Endodermal cell (in vitro differentiated cells): ENCODE measurements at regions not wholly inside any gene's neighbourhood (a gene's known extent, or its start where the extent isn't known, plus 50 kb on each side); places are given as distances from the start of the nearest gene placed in this dataset.

Source experiments
- DNase-seq: peaks from one replicate; pipeline ENCODE4 v3.0.0-alpha.2; 2017
- H3K27ac ChIP-seq: 2 replicates; pipeline ENCODE4 v1.5.1; 2013; ENCODE audit warnings: mild to moderate bottlenecking, low read depth, low read length, moderate library complexity
- H3K27me3 ChIP-seq: 2 replicates; pipeline ENCODE4 v1.6.1; 2013; ENCODE audit warnings: mild to moderate bottlenecking, low read length, moderate library complexity; ENCODE audit not compliant: insufficient read depth, control insufficient read depth, poor library complexity, severe bottlenecking
- H3K36me3 ChIP-seq: 2 replicates; pipeline ENCODE4 v1.7.0; 2013; ENCODE audit warnings: mild to moderate bottlenecking, low read length, moderate library complexity; ENCODE audit not compliant: control insufficient read depth, insufficient read depth
- H3K4me1 ChIP-seq: one replicate; pipeline ENCODE4 v1.7.0; 2013; ENCODE audit warnings: low read length; ENCODE audit not compliant: control insufficient read depth, insufficient read depth
- H3K4me3 ChIP-seq: 2 replicates; pipeline ENCODE4 v1.5.1; 2013; ENCODE audit warnings: mild to moderate bottlenecking, low read length, moderate library complexity
- H3K9ac ChIP-seq: 2 replicates; pipeline ENCODE4 v1.6.1; 2013; ENCODE audit warnings: mild to moderate bottlenecking, low read length, moderate library complexity; ENCODE audit not compliant: poor library complexity, severe bottlenecking; ENCODE audit errors: extremely low read depth
- H3K9me3 ChIP-seq: 2 replicates; pipeline ENCODE4 v1.6.1; 2013; ENCODE audit warnings: mild to moderate bottlenecking, low read length, moderate library complexity; ENCODE audit not compliant: control insufficient read depth
- H3K27ac Mint-ChIP-seq: 2 replicates; pipeline ENCODE4 v1.8.0; 2020; ENCODE audit warnings: mixed read lengths
- H3K27me3 Mint-ChIP-seq: 2 replicates; pipeline ENCODE4 v1.8.0; 2021; ENCODE audit warnings: mild to moderate bottlenecking, mixed read lengths; ENCODE audit not compliant: insufficient read depth
- H3K36me3 Mint-ChIP-seq: 2 replicates; pipeline ENCODE4 v1.8.0; 2020; ENCODE audit warnings: low read depth, mixed read lengths
- H3K4me1 Mint-ChIP-seq: 2 replicates; pipeline ENCODE4 v1.8.0; 2020; ENCODE audit warnings: mixed read lengths
- H3K4me3 Mint-ChIP-seq: 2 replicates; pipeline ENCODE4 v1.8.0; 2020; ENCODE audit warnings: mild to moderate bottlenecking, moderate library complexity, mixed read lengths
- H3K9me3 Mint-ChIP-seq: 2 replicates; pipeline ENCODE4 v1.8.0; 2020; ENCODE audit warnings: mild to moderate bottlenecking, mixed read lengths
- WGBS, 2 experiments: methylation state at CpG; one replicate each; pipeline versions ENCODE4 v1.1.5 to v1.1.7; 2013; ENCODE audit warnings: missing lambda C conversion rate in 2 of 2, mixed read lengths in 1 of 2; ENCODE audit not compliant: insufficient coverage in 1 of 2, insufficient read length in 1 of 2; 5-methylcytosine and 5-hydroxymethylcytosine counted together
- TF ChIP-seq, protein P1 (sequence below): fragments of 200-600 bp; sonication (generic); conservative IDR thresholded peaks from 2 replicates; pipeline ENCODE4 v1.5.0; 2021; ENCODE audit warnings: antibody characterized with exemption, mild to moderate bottlenecking

DNA sequence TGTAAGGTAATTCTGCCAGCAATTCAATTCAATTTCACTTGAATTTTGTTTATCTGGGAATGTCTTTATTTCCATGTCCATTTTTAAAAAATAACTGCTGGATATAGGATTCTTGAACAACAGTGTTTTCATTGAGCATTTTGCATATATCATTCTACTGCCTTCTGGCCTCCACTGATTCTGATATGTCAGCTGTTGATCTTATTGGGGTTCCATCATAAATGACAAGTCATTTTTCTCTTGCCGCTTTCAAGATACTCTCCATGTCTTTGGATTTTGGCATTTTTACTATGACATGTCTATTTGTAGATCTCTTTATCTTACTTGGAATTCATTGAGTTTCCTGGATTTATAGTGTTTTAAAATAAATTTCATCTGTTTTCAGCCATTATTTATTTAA, 180.5 kb upstream of the LMNTD1 start:
- H3K27ac ChIP-seq: no peak overlapping the region
- no peak overlapping the region for H3K9ac ChIP-seq
- H3K4me1 ChIP-seq: no peaks in the 10 kb centered on the region
- Mint-ChIP-seq H3K9me3 (peaks cover 16% of the 10 kb centered on the region), H3K27ac (no peak overlapping the region), H3K36me3 (peaks cover 4% of the 10 kb centered on the region), H3K4me3 (no peak overlapping the region), H3K27me3 (no peaks in the 10 kb centered on the region), H3K4me1 (peaks cover 17% of the 10 kb centered on the region)
- H3K9me3 ChIP-seq: peaks cover 26% of the 10 kb centered on the region
- no peaks in the 10 kb centered on the region for H3K36me3 ChIP-seq
- WGBS, 2 experiments: 88 to 100% methylated on average over 1 of the region's 1 CpG
- no peak for DNase-seq
- TF ChIP-seq, protein P1, sequence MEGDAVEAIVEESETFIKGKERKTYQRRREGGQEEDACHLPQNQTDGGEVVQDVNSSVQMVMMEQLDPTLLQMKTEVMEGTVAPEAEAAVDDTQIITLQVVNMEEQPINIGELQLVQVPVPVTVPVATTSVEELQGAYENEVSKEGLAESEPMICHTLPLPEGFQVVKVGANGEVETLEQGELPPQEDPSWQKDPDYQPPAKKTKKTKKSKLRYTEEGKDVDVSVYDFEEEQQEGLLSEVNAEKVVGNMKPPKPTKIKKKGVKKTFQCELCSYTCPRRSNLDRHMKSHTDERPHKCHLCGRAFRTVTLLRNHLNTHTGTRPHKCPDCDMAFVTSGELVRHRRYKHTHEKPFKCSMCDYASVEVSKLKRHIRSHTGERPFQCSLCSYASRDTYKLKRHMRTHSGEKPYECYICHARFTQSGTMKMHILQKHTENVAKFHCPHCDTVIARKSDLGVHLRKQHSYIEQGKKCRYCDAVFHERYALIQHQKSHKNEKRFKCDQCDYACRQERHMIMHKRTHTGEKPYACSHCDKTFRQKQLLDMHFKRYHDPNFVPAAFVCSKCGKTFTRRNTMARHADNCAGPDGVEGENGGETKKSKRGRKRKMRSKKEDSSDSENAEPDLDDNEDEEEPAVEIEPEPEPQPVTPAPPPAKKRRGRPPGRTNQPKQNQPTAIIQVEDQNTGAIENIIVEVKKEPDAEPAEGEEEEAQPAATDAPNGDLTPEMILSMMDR: no peak
- H3K4me3 ChIP-seq: no peak overlapping the region
- H3K27me3 ChIP-seq: no peaks in the 10 kb centered on the region

DNA sequence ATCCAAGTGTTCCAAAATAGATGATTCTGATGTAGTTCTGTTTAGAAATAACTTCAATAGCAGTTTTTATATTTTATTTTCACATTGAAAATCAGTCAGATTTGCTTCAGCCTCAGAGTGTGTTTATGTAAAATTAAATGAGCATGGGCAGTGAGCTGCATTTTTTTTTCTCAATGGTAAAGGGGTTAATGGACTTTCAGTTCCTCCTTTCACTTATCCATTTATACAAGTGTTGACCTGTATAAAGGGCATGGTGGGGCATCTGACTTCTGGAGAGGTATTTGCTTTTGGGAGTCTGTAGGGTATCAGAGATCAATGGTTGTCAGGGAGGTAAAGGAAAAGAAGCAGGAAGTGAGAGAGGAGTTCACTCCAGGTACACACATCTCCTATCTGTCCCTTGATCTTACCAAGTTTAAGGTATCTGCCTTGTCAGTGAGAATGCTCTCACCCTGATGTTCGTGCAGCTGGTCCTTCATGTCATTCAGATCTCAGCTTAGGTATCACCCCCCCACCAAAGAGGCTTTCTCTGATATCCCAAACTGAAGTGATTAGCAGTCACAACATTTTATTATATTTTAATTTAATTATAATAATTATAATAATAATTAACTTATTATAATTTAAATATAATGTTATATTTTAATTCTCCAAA, 181.6 kb upstream of the LMNTD1 start:
- Histone ChIP-seq H3K4me3 (no peak overlapping the region), H3K9me3 (peaks cover 33% of the 10 kb centered on the region), H3K36me3 (no peaks in the 10 kb centered on the region), H3K4me1 (no peaks in the 10 kb centered on the region), H3K27me3 (no peaks in the 10 kb centered on the region), H3K27ac (no peak overlapping the region), H3K9ac (no peak overlapping the region)
- peaks cover 18% of the 10 kb centered on the region for H3K9me3 Mint-ChIP-seq
- DNase-seq: no peak
- H3K4me3 Mint-ChIP-seq: no peak overlapping the region
- peaks cover 17% of the 10 kb centered on the region for H3K4me1 Mint-ChIP-seq
- no peaks in the 10 kb centered on the region for H3K27me3 Mint-ChIP-seq
- TF ChIP-seq, protein P1: no peak
- H3K27ac Mint-ChIP-seq: no peak overlapping the region
- H3K36me3 Mint-ChIP-seq: peaks cover 4% of the 10 kb centered on the region
- WGBS, 2 experiments: 96 to 100% methylated on average over 1 of the region's 1 CpG

DNA sequence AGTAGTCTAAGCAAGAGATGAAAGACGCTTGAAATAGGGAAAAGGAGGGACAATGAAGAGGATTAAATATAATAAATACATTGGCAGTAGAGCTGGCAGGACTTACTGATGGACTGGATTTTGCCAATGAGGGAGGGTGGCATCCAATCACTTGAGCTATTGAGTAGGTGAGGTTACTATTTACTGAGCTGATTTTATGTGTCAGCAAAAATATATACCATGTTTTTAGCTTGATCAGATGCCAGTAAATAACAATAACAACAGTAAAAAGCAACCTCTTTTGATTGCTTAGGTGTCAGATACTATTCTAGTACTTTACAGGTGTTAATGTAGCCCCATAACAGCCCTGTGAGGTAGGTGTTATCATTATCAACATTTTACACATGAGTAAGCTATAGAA, 187.5 kb upstream of the LMNTD1 start:
- Mint-ChIP-seq H3K36me3 (peaks cover 6% of the 10 kb centered on the region), H3K4me3 (no peak overlapping the region), H3K4me1 (peaks cover 21% of the 10 kb centered on the region), H3K27me3 (no peaks in the 10 kb centered on the region), H3K9me3 (peaks cover 20% of the 10 kb centered on the region), H3K27ac (no peak overlapping the region)
- TF ChIP-seq, protein P1: no peak
- WGBS, 2 experiments: 94 to 100% methylated on average over 1 of the region's 1 CpG
- H3K9ac ChIP-seq: no peak overlapping the region
- no peak overlapping the region for H3K4me3 ChIP-seq
- peaks cover 19% of the 10 kb centered on the region for H3K9me3 ChIP-seq
- H3K4me1 ChIP-seq: no peaks in the 10 kb centered on the region
- H3K27ac ChIP-seq: no peak overlapping the region
- DNase-seq: no peak
- no peaks in the 10 kb centered on the region for H3K27me3 ChIP-seq
- no peaks in the 10 kb centered on the region for H3K36me3 ChIP-seq
